ENCODE measurements at regions not wholly inside any gene's neighbourhood (a gene's known extent, or its start where the extent isn't known, plus 50 kb on each side); places are given as distances from the start of the nearest gene placed in this dataset.

DNA sequence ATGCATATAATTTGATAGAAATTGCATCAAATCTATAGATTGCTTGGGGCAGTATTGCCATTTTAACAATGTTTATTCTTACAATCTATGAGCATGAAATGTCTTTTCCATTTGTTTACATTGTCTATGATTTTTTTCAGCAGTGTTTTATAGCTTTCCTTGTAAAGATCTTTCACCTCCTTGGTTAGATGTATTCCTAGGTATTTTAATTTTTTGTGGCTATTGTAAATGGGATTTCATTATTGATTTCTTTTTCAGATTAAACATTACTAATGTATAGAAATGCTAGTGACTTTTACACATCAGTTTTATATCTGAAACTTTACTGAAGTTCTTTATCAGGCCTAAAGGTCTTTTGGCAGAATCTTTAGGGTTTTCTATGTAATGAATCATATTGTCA lies 237.6 kb upstream of the STAC start:
- no peaks in the 10 kb centered on the region for H3K36me3 ChIP-seq (replicated peaks in 1 of 2; ENCODE audit: control insufficient read depth in 1 of 2, insufficient read depth in 2 of 2, low read length in 1 of 2)
- CTCF ChIA-PET, result no interaction called here
- H3K4me2 ChIP-seq, result no peak overlapping the region
- H3K9ac ChIP-seq, result no peak overlapping the region
- no peak overlapping the region for H3K27ac ChIP-seq (ENCODE audit: low read depth in 2 of 2, low read length in 1 of 2)
- H3K9me2 ChIP-seq, result no peaks in the 10 kb centered on the region
- no peak for DNase-seq
- no peaks in the 10 kb centered on the region for H3K79me2 ChIP-seq (ENCODE audit: insufficient read depth)
- H3K4me3 ChIP-seq (ENCODE audit: low read depth in 2 of 2, low read length in 1 of 2), result no peak overlapping the region
- H4K20me1 ChIP-seq (ENCODE audit: insufficient read depth), result no peaks in the 10 kb centered on the region
- no peaks in the 10 kb centered on the region for H3F3A ChIP-seq (replicated peaks; ENCODE audit: insufficient read depth)
- no peak overlapping the region for H2AFZ ChIP-seq (ENCODE audit: low read depth)
- peaks cover 0 to 2% of the 10 kb centered on the region in 2 experiments; a peak in 1 of 4 replicates for H3K4me1 ChIP-seq (ENCODE audit: control insufficient read depth in 1 of 2, insufficient read depth in 2 of 2, low read depth in 1 of 2, low read length in 1 of 2)
- POLR2A ChIA-PET, result no interaction called here
- H3K9me3 ChIP-seq, result no peaks in the 10 kb centered on the region
- TF ChIP-seq, protein P1, sequence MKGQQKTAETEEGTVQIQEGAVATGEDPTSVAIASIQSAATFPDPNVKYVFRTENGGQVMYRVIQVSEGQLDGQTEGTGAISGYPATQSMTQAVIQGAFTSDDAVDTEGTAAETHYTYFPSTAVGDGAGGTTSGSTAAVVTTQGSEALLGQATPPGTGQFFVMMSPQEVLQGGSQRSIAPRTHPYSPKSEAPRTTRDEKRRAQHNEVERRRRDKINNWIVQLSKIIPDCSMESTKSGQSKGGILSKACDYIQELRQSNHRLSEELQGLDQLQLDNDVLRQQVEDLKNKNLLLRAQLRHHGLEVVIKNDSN (IDR thresholded peaks at IDR 0.05; ENCODE audit: borderline replicate concordance, low read depth), result no peak
- TF ChIP-seq GABPA (IDR thresholded peaks at IDR 0.05; ENCODE audit: low read depth), result no peak
- no peaks in the 10 kb centered on the region for H3K27me3 ChIP-seq (ENCODE audit: insufficient read depth)

DNA sequence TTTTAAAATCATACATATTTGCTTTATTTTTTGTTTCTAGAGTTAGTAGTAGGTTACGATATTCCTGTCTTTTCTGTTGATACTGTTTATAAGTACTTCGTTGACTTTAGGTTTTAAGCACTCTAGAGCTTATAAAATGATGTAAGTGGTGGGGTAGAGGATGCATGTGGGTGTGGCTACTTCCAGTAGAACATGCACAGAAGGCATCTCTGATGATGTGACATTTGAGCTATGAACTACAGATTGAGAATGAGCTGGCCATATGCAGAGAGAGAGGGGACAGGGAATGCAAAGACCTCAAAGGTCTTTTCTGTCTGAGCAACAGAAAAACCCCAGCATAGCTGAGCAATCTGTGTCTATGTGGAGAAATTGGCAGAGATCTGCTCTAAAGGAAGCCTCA lies 233.9 kb upstream of the STAC start:
- Histone ChIP-seq H3K9ac (no peak overlapping the region), H2AFZ (ENCODE audit: low read depth) (no peak overlapping the region), H3K9me3 (no peaks in the 10 kb centered on the region), H3K79me2 (ENCODE audit: insufficient read depth) (no peaks in the 10 kb centered on the region), H3K4me1 (ENCODE audit: control insufficient read depth in 1 of 2, insufficient read depth in 2 of 2, low read depth in 1 of 2, low read length in 1 of 2) (peaks cover 0 to 2% of the 10 kb centered on the region in 2 experiments; a peak in 1 of 4 replicates), H3K36me3 (replicated peaks in 1 of 2; ENCODE audit: control insufficient read depth in 1 of 2, insufficient read depth in 2 of 2, low read length in 1 of 2) (no peaks in the 10 kb centered on the region), H3K4me3 (ENCODE audit: low read depth in 2 of 2, low read length in 1 of 2) (no peak overlapping the region), H4K20me1 (ENCODE audit: insufficient read depth) (no peaks in the 10 kb centered on the region), H3K27me3 (ENCODE audit: insufficient read depth) (no peaks in the 10 kb centered on the region), H3K4me2 (no peak overlapping the region), H3K27ac (ENCODE audit: low read depth in 2 of 2, low read length in 1 of 2) (no peak overlapping the region), H3K9me2 (no peaks in the 10 kb centered on the region), H3F3A (replicated peaks; ENCODE audit: insufficient read depth) (no peaks in the 10 kb centered on the region)
- TF ChIP-seq, protein P2, sequence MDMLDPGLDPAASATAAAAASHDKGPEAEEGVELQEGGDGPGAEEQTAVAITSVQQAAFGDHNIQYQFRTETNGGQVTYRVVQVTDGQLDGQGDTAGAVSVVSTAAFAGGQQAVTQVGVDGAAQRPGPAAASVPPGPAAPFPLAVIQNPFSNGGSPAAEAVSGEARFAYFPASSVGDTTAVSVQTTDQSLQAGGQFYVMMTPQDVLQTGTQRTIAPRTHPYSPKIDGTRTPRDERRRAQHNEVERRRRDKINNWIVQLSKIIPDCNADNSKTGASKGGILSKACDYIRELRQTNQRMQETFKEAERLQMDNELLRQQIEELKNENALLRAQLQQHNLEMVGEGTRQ (IDR thresholded peaks at IDR 0.05; ENCODE audit: borderline replicate concordance, low read depth, low read length), result no peak
- TF ChIP-seq FOXM1 (IDR thresholded peaks at IDR 0.05; ENCODE audit: low read depth), result no peak
- no peak for TF ChIP-seq NFIC (IDR thresholded peaks at IDR 0.05; ENCODE audit: borderline replicate concordance)
- TF ChIP-seq RXRA (IDR thresholded peaks at IDR 0.05; ENCODE audit: borderline replicate concordance, low read depth), result no peak
- TF ChIP-seq NRF1 (IDR thresholded peaks at IDR 0.05; ENCODE audit: low read depth, low read length), result no peak
- no peak for TF ChIP-seq ZBTB33 (IDR thresholded peaks at IDR 0.05; ENCODE audit: borderline replicate concordance, low read depth)
- TF ChIP-seq POLR2AphosphoS5 (IDR thresholded peaks at IDR 0.05; ENCODE audit: low read depth, low read length), result no peak
- TF ChIP-seq, protein P1 (IDR thresholded peaks at IDR 0.05; ENCODE audit: borderline replicate concordance, low read depth), result no peak
- ChIA-PET CTCF (interaction anchor here (1.4 kb wide), 1 partner anchor 178 kb away, joined by 3 read pairs; no protein-coding TSS in a partner anchor), POLR2A (no interaction called here)
- DNase-seq, result no peak
- WGBS (ENCODE audit: low lambda C conversion rate), result 84% methylated on average over 2 of the region's 2 CpGs
